Peyer's patch (tissue), 4 donors: ENCODE measurements at regions not wholly inside any gene's neighbourhood (a gene's known extent, or its start where the extent isn't known, plus 50 kb on each side); places are given as distances from the start of the nearest gene placed in this dataset.

ENCODE experiments used
- DNase-seq, 3 donors: peaks; one replicate each; pipeline ENCODE4 v3.0.0-alpha.2; 2017 to 2019
- H3K27ac ChIP-seq, 4 donors: fragments of 200-600 bp; sonication (generic); one replicate each; pipeline ENCODE4 v1.5.1; 2016 to 2019
- H3K27me3 ChIP-seq, 2 donors: fragments of 200-600 bp; sonication (generic); one replicate each; pipeline ENCODE4 v1.5.1; 2019
- H3K36me3 ChIP-seq, 3 donors: fragments of 200-600 bp; sonication (generic); one replicate each; pipeline ENCODE4 v1.5.1; 2016 to 2019
- H3K4me1 ChIP-seq, 4 donors: fragments of 200-600 bp; sonication (generic); one replicate each; pipeline ENCODE4 v1.5.1; 2016 to 2019
- H3K4me3 ChIP-seq, 4 donors: fragments of 200-600 bp; sonication (generic); 1 replicate in 3 of 4; 2 replicates in 1 of 4; pipeline ENCODE4 v1.5.1; 2016 to 2019; ENCODE audit warnings: mild to moderate bottlenecking in 1 of 4
- H3K9me3 ChIP-seq, 4 donors: fragments of 200-600 bp; sonication (generic); one replicate each; pipeline ENCODE4 v1.5.1; 2016 to 2019; ENCODE audit warnings: mild to moderate bottlenecking in 1 of 4
- POLR2A ChIP-seq, 2 donors: fragments of 450-650 bp; IDR thresholded peaks; one replicate each; pipeline ENCODE4 v1.5.1; 2017; ENCODE audit warnings: antibody characterized with exemption in 2 of 2, mild to moderate bottlenecking in 2 of 2, moderate library complexity in 2 of 2
- TF ChIP-seq, protein P1 (sequence below), 6 experiments: fragments of 450-650 bp in 4 of 6; fragments of 200-600 bp in 2 of 6; sonication (generic) in 1 of 6; IDR thresholded peaks; one replicate each; pipeline ENCODE4 v1.5.1; 2017 to 2019; ENCODE audit warnings: antibody characterized with exemption in 6 of 6, mild to moderate bottlenecking in 3 of 6, moderate library complexity in 1 of 6

DNA sequence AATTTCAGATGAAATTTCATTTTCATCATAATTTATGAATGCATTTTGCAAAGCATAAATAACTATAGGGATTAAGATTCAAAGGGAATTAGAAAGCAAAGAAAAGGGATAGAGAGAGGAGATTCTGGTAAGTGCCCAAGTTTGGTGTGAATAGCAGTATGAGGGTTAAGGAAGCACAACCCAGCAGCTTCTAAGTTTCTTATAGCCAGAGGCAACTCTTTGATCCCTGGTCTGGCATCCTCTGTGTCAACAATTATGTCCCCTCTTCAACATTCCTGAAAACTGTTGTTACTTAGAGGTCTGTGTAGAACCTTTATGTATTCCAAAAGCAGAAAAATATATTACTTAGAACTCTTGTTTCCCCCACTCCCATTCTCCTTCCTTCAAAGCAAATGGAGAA is 171.6 kb upstream of the SATB2 start:
- no peak for DNase-seq
- H3K36me3 ChIP-seq: no peaks in the 10 kb centered on the region
- no peaks in the 10 kb centered on the region for H3K4me1 ChIP-seq
- TF ChIP-seq, protein P1, sequence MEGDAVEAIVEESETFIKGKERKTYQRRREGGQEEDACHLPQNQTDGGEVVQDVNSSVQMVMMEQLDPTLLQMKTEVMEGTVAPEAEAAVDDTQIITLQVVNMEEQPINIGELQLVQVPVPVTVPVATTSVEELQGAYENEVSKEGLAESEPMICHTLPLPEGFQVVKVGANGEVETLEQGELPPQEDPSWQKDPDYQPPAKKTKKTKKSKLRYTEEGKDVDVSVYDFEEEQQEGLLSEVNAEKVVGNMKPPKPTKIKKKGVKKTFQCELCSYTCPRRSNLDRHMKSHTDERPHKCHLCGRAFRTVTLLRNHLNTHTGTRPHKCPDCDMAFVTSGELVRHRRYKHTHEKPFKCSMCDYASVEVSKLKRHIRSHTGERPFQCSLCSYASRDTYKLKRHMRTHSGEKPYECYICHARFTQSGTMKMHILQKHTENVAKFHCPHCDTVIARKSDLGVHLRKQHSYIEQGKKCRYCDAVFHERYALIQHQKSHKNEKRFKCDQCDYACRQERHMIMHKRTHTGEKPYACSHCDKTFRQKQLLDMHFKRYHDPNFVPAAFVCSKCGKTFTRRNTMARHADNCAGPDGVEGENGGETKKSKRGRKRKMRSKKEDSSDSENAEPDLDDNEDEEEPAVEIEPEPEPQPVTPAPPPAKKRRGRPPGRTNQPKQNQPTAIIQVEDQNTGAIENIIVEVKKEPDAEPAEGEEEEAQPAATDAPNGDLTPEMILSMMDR (IDR thresholded peaks at IDR 0.05): no peak
- no peak for TF ChIP-seq POLR2A (IDR thresholded peaks at IDR 0.05)
- no peaks in the 10 kb centered on the region for H3K9me3 ChIP-seq
- no peak overlapping the region for H3K27ac ChIP-seq
- no peaks in the 10 kb centered on the region for H3K27me3 ChIP-seq
- no peak overlapping the region for H3K4me3 ChIP-seq

DNA sequence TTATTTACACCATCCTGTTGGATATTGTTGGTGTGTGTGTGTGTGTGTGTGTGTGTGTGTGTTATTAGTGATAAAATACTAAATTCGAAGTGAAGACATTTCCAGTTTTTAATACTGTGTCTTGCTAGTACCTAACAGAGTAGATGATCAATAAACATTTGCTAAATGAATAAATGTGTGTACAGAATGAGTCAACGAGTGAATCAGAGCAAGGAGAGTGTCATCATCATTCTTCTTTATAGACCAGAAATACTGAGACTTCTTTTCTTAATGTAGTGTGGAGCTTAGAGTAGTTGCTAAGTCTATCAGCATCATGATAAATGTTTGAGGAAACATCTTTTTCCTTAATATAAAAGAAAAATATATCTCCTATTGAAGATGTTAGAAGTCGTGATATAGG is 169.7 kb upstream of the SATB2 start:
- TF ChIP-seq, protein P1 (IDR thresholded peaks at IDR 0.05): no peak
- TF ChIP-seq POLR2A (IDR thresholded peaks at IDR 0.05): no peak
- Histone ChIP-seq H3K27ac (no peak overlapping the region), H3K4me1 (no peaks in the 10 kb centered on the region), H3K27me3 (no peaks in the 10 kb centered on the region), H3K36me3 (no peaks in the 10 kb centered on the region), H3K9me3 (no peaks in the 10 kb centered on the region), H3K4me3 (no peak overlapping the region)
- DNase-seq: no peak

DNA sequence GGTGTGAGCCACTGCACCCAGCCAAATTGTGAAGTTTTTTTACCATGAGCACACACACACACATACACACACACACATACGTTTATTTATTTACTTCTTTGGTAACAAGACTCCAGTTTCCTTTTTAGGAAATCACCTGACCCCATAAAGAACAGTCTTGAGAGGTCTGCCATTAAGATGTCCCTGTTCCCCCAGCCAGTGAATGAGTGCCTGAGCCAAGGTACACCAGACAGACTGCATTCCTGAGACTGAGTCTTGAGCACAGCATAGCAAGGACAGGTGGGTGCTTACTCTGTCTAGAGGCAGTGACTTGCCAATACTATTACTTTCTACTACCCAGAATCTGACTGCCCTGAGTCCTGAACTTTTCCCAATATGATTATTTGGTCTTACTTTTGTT is 167.2 kb upstream of the SATB2 start:
- H3K4me1 ChIP-seq: no peaks in the 10 kb centered on the region
- no peaks in the 10 kb centered on the region for H3K36me3 ChIP-seq
- H3K4me3 ChIP-seq: no peak overlapping the region
- H3K27ac ChIP-seq: no peak overlapping the region
- no peaks in the 10 kb centered on the region for H3K27me3 ChIP-seq
- TF ChIP-seq, protein P1 (IDR thresholded peaks at IDR 0.05): no peak
- H3K9me3 ChIP-seq: no peaks in the 10 kb centered on the region
- no peak for DNase-seq

DNA sequence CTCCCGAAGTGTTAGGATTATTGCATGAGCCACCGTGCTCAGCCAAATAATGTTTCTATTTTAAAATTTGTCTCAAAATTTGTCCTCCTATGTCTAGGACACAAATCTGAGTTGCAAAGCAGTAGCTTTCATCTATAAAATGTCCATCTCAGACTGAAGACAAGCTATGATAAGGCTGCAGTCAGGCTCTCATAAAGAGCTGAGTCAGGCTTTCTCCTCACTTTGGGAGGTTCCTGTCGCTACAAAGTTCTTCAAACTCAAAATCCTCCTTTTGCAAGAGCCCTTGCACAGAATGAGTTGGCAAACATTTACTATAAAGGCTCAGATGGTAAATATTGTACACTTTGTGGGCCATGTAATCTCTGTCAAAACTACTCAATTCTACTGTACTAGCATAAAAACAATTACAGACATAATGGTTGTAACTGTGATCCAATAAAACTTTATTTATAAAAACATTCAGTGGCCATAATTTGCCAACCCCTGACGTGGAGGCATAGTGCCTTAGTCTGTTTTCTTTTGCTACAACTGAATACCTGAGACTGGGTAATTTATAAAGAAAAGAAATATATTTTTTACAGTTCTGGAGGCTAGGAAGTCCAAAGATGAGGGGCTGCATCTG is 154.9 kb upstream of the SATB2 start:
- H3K4me3 ChIP-seq: no peak overlapping the region
- no peak overlapping the region for H3K27ac ChIP-seq
- TF ChIP-seq POLR2A (IDR thresholded peaks at IDR 0.05): no peak
- TF ChIP-seq, protein P1 (IDR thresholded peaks at IDR 0.05): no peak
- no peaks in the 10 kb centered on the region for H3K9me3 ChIP-seq
- no peaks in the 10 kb centered on the region for H3K27me3 ChIP-seq
- no peak for DNase-seq
- H3K4me1 ChIP-seq: no peaks in the 10 kb centered on the region
- H3K36me3 ChIP-seq: no peaks in the 10 kb centered on the region

DNA sequence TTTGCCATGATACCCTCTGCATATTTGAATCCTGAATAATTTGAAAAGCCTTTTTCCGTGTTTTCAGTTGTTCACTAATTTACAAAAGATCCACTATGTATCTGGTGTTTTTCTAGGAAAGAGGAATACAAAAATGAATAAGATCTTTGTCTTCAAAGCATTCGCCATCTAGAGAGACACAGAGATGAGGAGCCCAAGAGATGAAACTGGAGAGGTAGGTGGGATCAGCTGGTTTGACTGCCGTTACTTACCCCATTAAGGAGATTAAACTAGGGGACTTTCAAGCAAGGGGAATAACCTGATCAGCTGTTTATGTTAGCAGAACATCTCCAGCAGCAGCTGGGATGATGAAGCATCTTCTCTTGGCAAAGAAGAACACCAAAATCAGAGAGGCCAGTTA is 150.2 kb upstream of the SATB2 start:
- no peak for DNase-seq
- Histone ChIP-seq H3K27me3 (no peaks in the 10 kb centered on the region), H3K36me3 (no peaks in the 10 kb centered on the region), H3K27ac (no peak overlapping the region), H3K4me1 (no peaks in the 10 kb centered on the region), H3K9me3 (no peaks in the 10 kb centered on the region), H3K4me3 (no peak overlapping the region)
- TF ChIP-seq POLR2A (IDR thresholded peaks at IDR 0.05): no peak
- TF ChIP-seq, protein P1 (IDR thresholded peaks at IDR 0.05): no peak
